Fibroblast of skin of right quadriceps (primary cell): ENCODE measurements at regions not wholly inside any gene's neighbourhood (a gene's known extent, or its start where the extent isn't known, plus 50 kb on each side); places are given as distances from the start of the nearest gene placed in this dataset.
"Not testable (repeated sequence)": the region's sequence is repeated elsewhere in the genome, so short reads cannot be mapped to it uniquely, and the experiment has no call there.

Source experiments
- DNase-seq: peaks from one replicate; pipeline ENCODE4 v3.0.0-alpha.2; 2013

DNA sequence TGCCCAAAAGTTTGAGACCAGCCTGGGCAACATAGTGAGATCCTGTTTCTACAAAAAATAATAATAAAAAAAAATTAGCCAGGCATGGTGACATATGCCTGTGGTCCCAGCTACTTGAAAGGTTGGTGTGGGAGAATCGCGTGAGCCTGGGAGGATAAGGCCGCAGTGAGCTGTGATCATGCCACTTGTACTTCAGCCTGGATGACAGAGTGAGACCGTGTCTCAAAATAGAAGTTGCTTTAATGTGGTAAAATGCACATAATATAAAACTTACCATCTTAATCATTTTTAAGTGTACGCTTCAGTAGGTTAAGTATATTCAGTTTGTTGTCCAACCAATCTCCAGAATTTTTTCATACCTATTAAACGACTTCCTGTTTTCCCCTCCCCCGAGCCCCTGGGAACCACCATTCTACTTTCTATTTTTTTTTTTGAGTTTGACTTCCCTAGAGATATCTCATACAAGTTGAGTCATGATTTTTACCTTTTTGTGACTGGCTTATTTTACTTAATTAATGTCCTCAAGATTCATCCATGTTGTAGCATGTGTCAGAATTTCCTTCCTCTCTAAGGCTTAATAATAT is 120.1 kb upstream of the POC5 start:
- DNase-seq: no peak

GRCh38 chr5:75831561-75831960 is 114.3 kb upstream of the POC5 start:
- DNase-seq: no peak

DNA sequence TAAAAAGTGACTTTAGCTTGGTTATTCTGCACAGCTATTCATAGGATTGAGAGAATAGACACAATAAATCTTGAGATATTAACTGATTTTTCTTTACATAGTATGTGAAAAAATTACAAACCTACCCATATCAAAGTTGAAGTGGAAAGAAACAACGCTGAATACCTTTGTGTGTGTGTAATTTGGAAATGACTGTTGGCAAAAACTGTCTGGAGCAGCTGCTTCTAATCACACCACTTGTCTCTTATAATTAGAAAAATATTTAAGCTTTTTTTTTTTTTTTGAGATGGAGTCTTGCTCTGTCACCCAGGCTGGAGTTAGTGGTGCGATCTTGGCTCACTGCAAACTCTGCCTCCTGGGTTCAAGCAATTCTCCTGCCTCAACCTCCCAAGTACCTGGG is 110.8 kb upstream of the POC5 start:
- DNase-seq: peak; percentile 1

- no peak for DNase-seq
These were observed 107.1 kb upstream of the POC5 start for GRCh38 chr5:75824323-75824722.

- DNase-seq: no peak
These were observed 106.6 kb upstream of the POC5 start for GRCh38 chr5:75823811-75824210.

GRCh38 chr5:75818661-75819060 is 101.4 kb upstream of the POC5 start:
- DNase-seq: no peak

GRCh38 chr5:75799695-75800094 is 82.5 kb upstream of the POC5 start:
- DNase-seq: not testable (repeated sequence)

DNA sequence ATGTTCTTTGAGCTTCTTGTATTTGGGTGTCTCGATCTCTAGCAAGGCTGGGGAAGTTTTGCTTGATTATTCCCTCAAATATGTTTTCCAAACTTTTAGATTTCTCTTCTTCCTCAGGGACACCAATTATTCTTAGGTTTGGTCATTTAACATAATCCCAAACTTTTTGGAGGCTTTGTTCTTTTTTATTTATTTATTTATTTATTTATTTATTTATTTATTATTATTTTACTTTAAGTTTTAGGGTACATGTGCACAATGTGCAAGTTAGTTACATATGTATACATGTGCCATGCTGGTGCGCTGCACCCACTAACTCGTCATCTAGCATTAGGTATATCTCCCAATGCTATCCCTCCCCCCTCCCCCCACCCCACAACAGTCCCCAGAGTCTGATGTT is 52.1 kb upstream of the POC5 start:
- not testable (repeated sequence) for DNase-seq
